Breast epithelium (tissue), 3 donors: ENCODE measurements at regions not wholly inside any gene's neighbourhood (a gene's known extent, or its start where the extent isn't known, plus 50 kb on each side); places are given as distances from the start of the nearest gene placed in this dataset.

Source experiments
- CTCF ChIP-seq, 3 donors: fragments of 450-650 bp; IDR thresholded peaks; one replicate each; pipeline ENCODE4 v1.5.1; 2016 to 2017; ENCODE audit warnings: antibody characterized with exemption in 3 of 3, mild to moderate bottlenecking in 3 of 3, moderate library complexity in 3 of 3
- POLR2A ChIP-seq: fragments of 450-650 bp; IDR thresholded peaks from one replicate; pipeline ENCODE4 v1.6.1; 2016; ENCODE audit warnings: antibody characterized with exemption, mild to moderate bottlenecking, moderate library complexity

- no peak for TF ChIP-seq POLR2A
- no peak for TF ChIP-seq CTCF (IDR thresholded peaks at IDR 0.05)
These were observed 173.2 kb upstream of the ATP1B1 start for GRCh38 chr1:168933141-168933805.
